Spleen (tissue), 11 donors: ENCODE measurements at regions not wholly inside any gene's neighbourhood (a gene's known extent, or its start where the extent isn't known, plus 50 kb on each side); places are given as distances from the start of the nearest gene placed in this dataset.

Experiments used
- DNase-seq: peaks from one replicate; pipeline ENCODE4 v3.0.0-alpha.2; 2020
- H3K27ac ChIP-seq, 8 donors: fragments of 200-600 bp; sonication (generic) in 7 of 8; 1 replicate in 4 of 8; 2 replicates in 4 of 8; pipeline versions ENCODE4 v1.5.0 to v1.8.0; 2016 to 2021; ENCODE audit warnings: inconsistent platforms in 4 of 8, mild to moderate bottlenecking in 4 of 8, moderate library complexity in 1 of 8
- H3K27me3 ChIP-seq, 7 donors: fragments of 200-600 bp; sonication (generic) in 6 of 7; replicated peaks in 1 of 7; 1 replicate in 4 of 7; 2 replicates in 3 of 7; pipeline versions ENCODE4 v1.5.0 to v1.8.0; 2016 to 2021; ENCODE audit warnings: inconsistent platforms in 3 of 7, mild to moderate bottlenecking in 1 of 7
- H3K36me3 ChIP-seq, 6 donors: fragments of 200-600 bp; sonication (generic) in 5 of 6; 1 replicate in 4 of 6; 2 replicates in 2 of 6; pipeline versions ENCODE4 v1.5.0 to v1.8.0; 2016 to 2021; ENCODE audit warnings: inconsistent platforms in 2 of 6
- H3K4me1 ChIP-seq, 6 donors: fragments of 200-600 bp; sonication (generic) in 5 of 6; 1 replicate in 3 of 6; 2 replicates in 3 of 6; pipeline versions ENCODE4 v1.5.0 to v1.8.0; 2016 to 2021; ENCODE audit warnings: inconsistent platforms in 3 of 6
- H3K4me3 ChIP-seq, 8 donors: fragments of 200-600 bp; sonication (generic) in 7 of 8; 1 replicate in 4 of 8; 2 replicates in 4 of 8; pipeline versions ENCODE4 v1.5.0 to v1.8.0; 2016 to 2021; ENCODE audit warnings: inconsistent platforms in 4 of 8, mild to moderate bottlenecking in 4 of 8, moderate library complexity in 2 of 8
- H3K9me3 ChIP-seq, 8 donors: fragments of 200-600 bp; sonication (generic) in 7 of 8; 1 replicate in 4 of 8; 2 replicates in 4 of 8; pipeline versions ENCODE4 v1.5.0 to v1.8.0; 2016 to 2021; ENCODE audit warnings: inconsistent platforms in 4 of 8
- POLR2A ChIP-seq, 3 donors: fragments of 450-650 bp; IDR thresholded peaks; one replicate each; pipeline ENCODE4 v1.5.1; 2017; ENCODE audit warnings: antibody characterized with exemption in 3 of 3, mild to moderate bottlenecking in 1 of 3
- POLR2AphosphoS5 ChIP-seq, 3 donors: sonication (generic); formaldehyde crosslinking; IDR thresholded peaks; one replicate each; pipeline ENCODE4 v1.5.1; 2017; ENCODE audit warnings: antibody characterized with exemption in 3 of 3
- WGBS, 5 donors: extraction: QIAGEN DNeasy Blood & Tissue Kit in 3 of 5; methylation state at CpG; one replicate each; pipeline versions ENCODE4 v1.1.5 to v1.1.7; 2013 to 2018; 5-methylcytosine and 5-hydroxymethylcytosine counted together
- intact Hi-C: fragments of 100-400 bp; cut with DNase I; formaldehyde crosslinking; loops from one replicate; pipeline ENCODE4 v1.15.0; 2023; ENCODE audit warnings: low total_unique reads
- TF ChIP-seq, protein P1 (sequence below), 11 experiments: fragments of 200-600 bp in 7 of 11; fragments of 450-650 bp in 4 of 11; sonication (generic) in 4 of 11; IDR thresholded peaks in 8 of 11; conservative IDR thresholded peaks in 3 of 11; 1 replicate in 7 of 11; 2 replicates in 4 of 11; pipeline versions ENCODE4 v1.4.0 to v1.8.0; 2016 to 2021; ENCODE audit warnings: antibody characterized with exemption in 11 of 11, inconsistent platforms in 4 of 11, mild to moderate bottlenecking in 1 of 11
- donor health status: healthy with polysubstance abuse.
- donor health status: DM: no; HTN: no; CAD: no; lungs with moderate emphysema.
- donor health status: DM: no; HTN: no; CAD: no.
- donor health status: Bipolar disorder and iron deficiency.
- donor health status: healthy.
- donor health status: DM: no; HTN: no; CAD: no.
- donor health status: DM: yes; HTN: yes; CAD: no.

DNA sequence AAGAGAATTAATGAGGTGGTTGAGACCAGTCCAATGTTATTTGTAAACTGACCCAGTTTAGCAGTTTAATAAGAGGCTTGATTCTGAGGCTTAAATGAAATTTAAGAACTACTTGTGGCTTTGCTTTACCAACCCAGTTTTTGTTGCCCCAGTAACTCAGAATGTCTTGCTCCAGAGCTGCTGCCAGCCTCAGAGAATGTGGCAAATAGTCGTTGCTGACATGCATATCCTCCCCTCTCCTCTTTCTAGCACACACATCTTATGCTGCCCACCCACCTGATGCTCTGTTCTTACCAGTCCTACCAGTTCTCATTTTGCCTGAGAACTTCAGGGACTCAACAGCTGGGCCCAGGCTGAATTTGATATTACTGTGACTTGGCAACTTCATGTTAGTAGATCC is 92.4 kb upstream of the TSC22D2 start:
- 39 to 69% (median 56%) methylated on average over 1 of the region's 1 CpG for WGBS, 5 donors
- Histone ChIP-seq H3K4me3 (no peak overlapping the region), H3K4me1 (no peaks in the 10 kb centered on the region), H3K36me3 (no peaks in the 10 kb centered on the region), H3K27me3 (no peaks in the 10 kb centered on the region), H3K9me3 (no peaks in the 10 kb centered on the region), H3K27ac (no peak overlapping the region)
- intact Hi-C loops: no loop called here
- no peak for DNase-seq
- TF ChIP-seq POLR2A (IDR thresholded peaks at IDR 0.05) (no peak), POLR2AphosphoS5 (IDR thresholded peaks at IDR 0.05) (no peak)
- TF ChIP-seq, protein P1, sequence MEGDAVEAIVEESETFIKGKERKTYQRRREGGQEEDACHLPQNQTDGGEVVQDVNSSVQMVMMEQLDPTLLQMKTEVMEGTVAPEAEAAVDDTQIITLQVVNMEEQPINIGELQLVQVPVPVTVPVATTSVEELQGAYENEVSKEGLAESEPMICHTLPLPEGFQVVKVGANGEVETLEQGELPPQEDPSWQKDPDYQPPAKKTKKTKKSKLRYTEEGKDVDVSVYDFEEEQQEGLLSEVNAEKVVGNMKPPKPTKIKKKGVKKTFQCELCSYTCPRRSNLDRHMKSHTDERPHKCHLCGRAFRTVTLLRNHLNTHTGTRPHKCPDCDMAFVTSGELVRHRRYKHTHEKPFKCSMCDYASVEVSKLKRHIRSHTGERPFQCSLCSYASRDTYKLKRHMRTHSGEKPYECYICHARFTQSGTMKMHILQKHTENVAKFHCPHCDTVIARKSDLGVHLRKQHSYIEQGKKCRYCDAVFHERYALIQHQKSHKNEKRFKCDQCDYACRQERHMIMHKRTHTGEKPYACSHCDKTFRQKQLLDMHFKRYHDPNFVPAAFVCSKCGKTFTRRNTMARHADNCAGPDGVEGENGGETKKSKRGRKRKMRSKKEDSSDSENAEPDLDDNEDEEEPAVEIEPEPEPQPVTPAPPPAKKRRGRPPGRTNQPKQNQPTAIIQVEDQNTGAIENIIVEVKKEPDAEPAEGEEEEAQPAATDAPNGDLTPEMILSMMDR (IDR thresholded peaks at IDR 0.05 in 8 of 11, conservative IDR thresholded peaks at IDR 0.05 in 3 of 11): no peak

DNA sequence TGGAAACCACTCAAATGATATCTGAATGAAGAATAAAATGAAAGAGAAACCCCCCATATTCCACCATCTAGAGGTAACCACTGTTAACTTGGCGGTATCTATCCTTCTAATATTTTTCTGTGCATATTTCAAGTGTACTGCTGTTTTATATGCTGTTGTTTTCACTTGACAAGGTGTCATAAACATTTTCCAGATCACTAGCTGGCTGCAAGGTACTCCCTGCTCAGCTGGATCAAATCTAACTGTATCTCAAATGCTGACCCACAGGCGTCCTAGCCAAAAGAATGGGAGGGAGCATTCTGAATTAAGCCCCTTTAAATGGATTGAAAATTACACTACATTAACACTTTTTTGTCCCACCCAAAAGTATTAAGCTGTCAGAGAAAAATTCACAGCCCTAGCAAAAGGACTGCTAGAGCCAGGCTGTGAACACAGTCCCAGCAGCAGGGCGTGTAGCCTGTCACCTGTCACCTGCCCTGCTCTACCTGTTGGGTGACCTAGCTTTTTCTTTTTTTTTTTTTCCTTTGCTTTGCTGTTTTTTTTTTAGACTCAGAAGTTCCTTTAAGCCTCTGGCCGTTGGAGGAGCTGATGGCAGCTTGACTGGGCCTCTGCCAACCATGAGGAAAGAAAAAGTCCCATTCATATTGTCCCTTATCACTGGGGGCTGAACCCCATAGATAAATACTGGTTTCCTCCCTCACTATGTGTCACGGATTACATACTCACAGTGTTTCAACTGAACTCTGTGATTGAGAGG is 93.7 kb upstream of the TSC22D2 start:
- WGBS, 5 donors: 63 to 71% (median 68%) methylated on average over 5 of the region's 5 CpGs
- H3K4me1 ChIP-seq: no peaks in the 10 kb centered on the region
- no peaks in the 10 kb centered on the region for H3K36me3 ChIP-seq
- no peaks in the 10 kb centered on the region for H3K9me3 ChIP-seq
- intact Hi-C loops: no loop called here
- no peak overlapping the region for H3K4me3 ChIP-seq
- TF ChIP-seq POLR2AphosphoS5 (IDR thresholded peaks at IDR 0.05): no peak
- no peak for TF ChIP-seq POLR2A (IDR thresholded peaks at IDR 0.05)
- TF ChIP-seq, protein P1 (IDR thresholded peaks at IDR 0.05 in 8 of 11, conservative IDR thresholded peaks at IDR 0.05 in 3 of 11): no peak
- DNase-seq: no peak
- H3K27me3 ChIP-seq: no peaks in the 10 kb centered on the region
- H3K27ac ChIP-seq: no peak overlapping the region

- Histone ChIP-seq H3K27me3 (no peaks in the 10 kb centered on the region), H3K27ac (no peak overlapping the region), H3K4me1 (no peaks in the 10 kb centered on the region), H3K4me3 (no peak overlapping the region), H3K36me3 (no peaks in the 10 kb centered on the region), H3K9me3 (no peaks in the 10 kb centered on the region)
- intact Hi-C loops: no loop called here
- TF ChIP-seq POLR2AphosphoS5 (IDR thresholded peaks at IDR 0.05) (no peak), POLR2A (IDR thresholded peaks at IDR 0.05) (no peak)
- TF ChIP-seq, protein P1 (IDR thresholded peaks at IDR 0.05 in 8 of 11, conservative IDR thresholded peaks at IDR 0.05 in 3 of 11): no peak
- 73 to 96% (median 86%) methylated on average over 1 of the region's 1 CpG for WGBS, 5 donors
- DNase-seq: no peak
These were observed 96.0 kb upstream of the TSC22D2 start for GRCh38 chr3:150312018-150312657.

DNA sequence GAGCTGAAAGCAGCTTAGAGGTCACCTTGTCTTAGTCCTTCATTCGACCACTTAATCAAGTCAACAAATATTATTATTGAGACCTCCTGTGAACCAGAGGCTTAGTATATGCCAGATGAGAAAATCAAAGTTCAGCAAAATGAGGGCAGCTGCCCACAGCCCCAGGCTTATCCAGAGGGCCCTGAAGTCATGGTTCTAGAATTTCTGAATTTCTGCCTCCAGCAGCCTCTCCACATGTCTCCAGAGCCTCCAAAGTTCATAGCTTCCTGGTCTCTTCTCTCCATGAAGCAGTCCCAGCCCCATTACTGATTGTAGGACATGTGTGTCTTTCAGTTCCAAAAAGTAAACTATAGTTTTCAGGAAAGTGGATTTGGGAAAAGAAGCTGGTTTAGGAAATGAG is 96.9 kb upstream of the TSC22D2 start:
- TF ChIP-seq, protein P1 (IDR thresholded peaks at IDR 0.05 in 8 of 11, conservative IDR thresholded peaks at IDR 0.05 in 3 of 11): no peak
- no peak for TF ChIP-seq POLR2A (IDR thresholded peaks at IDR 0.05)
- TF ChIP-seq POLR2AphosphoS5 (IDR thresholded peaks at IDR 0.05): no peak
- Histone ChIP-seq H3K4me1 (no peaks in the 10 kb centered on the region), H3K4me3 (no peak overlapping the region), H3K9me3 (no peaks in the 10 kb centered on the region), H3K36me3 (no peaks in the 10 kb centered on the region), H3K27me3 (no peaks in the 10 kb centered on the region), H3K27ac (no peak overlapping the region)
- WGBS, 5 donors: 85 to 93% (median 88%) methylated on average over 1 of the region's 1 CpG
- DNase-seq: no peak
- intact Hi-C loops: no loop called here
